Ascending aorta (tissue), 2 donors: ENCODE measurements at regions not wholly inside any gene's neighbourhood (a gene's known extent, or its start where the extent isn't known, plus 50 kb on each side); places are given as distances from the start of the nearest gene placed in this dataset.
A peak's percentile ranks its signal among the peaks of the same experiment; 100 is the strongest.

Source experiments
- DNase-seq, 2 donors: peaks; one replicate each; pipeline ENCODE4 v3.0.0-alpha.2; 2019; ENCODE audit warnings: low spot score in 2 of 2
- H3K27ac ChIP-seq, 2 donors: fragments of 200-600 bp; sonication (generic); one replicate each; pipeline ENCODE4 v1.5.1; 2016 to 2017; ENCODE audit warnings: mild to moderate bottlenecking in 1 of 2
- H3K27me3 ChIP-seq: fragments of 200-600 bp; sonication (generic); one replicate; pipeline ENCODE4 v1.5.1; 2017
- H3K36me3 ChIP-seq, 2 donors: fragments of 200-600 bp; sonication (generic); one replicate each; pipeline ENCODE4 v1.5.1; 2016
- H3K4me1 ChIP-seq, 2 donors: fragments of 200-600 bp; sonication (generic); one replicate each; pipeline ENCODE4 v1.5.1; 2016 to 2017; ENCODE audit warnings: mild to moderate bottlenecking in 1 of 2
- H3K4me3 ChIP-seq, 2 donors: fragments of 200-600 bp; sonication (generic); one replicate each; pipeline ENCODE4 v1.5.1; 2016 to 2017; ENCODE audit warnings: mild to moderate bottlenecking in 1 of 2
- H3K9me3 ChIP-seq, 2 donors: fragments of 200-600 bp; sonication (generic); one replicate each; pipeline ENCODE4 v1.5.1; 2016
- CTCF ChIP-seq, 3 experiments: fragments of 200-600 bp in 2 of 3; fragments of 450-650 bp in 1 of 3; sonication (generic) in 2 of 3; IDR thresholded peaks; one replicate each; pipeline ENCODE4 v1.5.1; 2016 to 2019; ENCODE audit warnings: antibody characterized with exemption in 3 of 3, mild to moderate bottlenecking in 1 of 3, moderate library complexity in 1 of 3
- intact Hi-C: fragments of 100-400 bp; cut with DNase I; formaldehyde crosslinking; loops from one replicate; pipeline ENCODE4 v1.15.1; 2023

- DNase-seq, result no peak
- no peaks in the 10 kb centered on the region for H3K9me3 ChIP-seq
- no peak overlapping the region for H3K4me3 ChIP-seq
- no peaks in the 10 kb centered on the region for H3K36me3 ChIP-seq
- no peaks in the 10 kb centered on the region for H3K4me1 ChIP-seq
- H3K27me3 ChIP-seq, result no peaks in the 10 kb centered on the region
- TF ChIP-seq CTCF (IDR thresholded peaks at IDR 0.05), result peak in 1 of 3 experiments; percentile 7
- intact Hi-C loops, result no loop called here
- H3K27ac ChIP-seq, result no peak overlapping the region
Observed at GRCh38 chr2:121099329-121100290, 185.4 kb downstream of the TFCP2L1 start.

GRCh38 chr2:121101093-121101715 lies 183.8 kb downstream of the TFCP2L1 start:
- Histone ChIP-seq H3K36me3 (no peaks in the 10 kb centered on the region), H3K4me1 (no peaks in the 10 kb centered on the region), H3K27me3 (no peaks in the 10 kb centered on the region), H3K9me3 (no peaks in the 10 kb centered on the region), H3K27ac (no peak overlapping the region), H3K4me3 (no peak overlapping the region)
- DNase-seq, result no peak
- TF ChIP-seq CTCF (IDR thresholded peaks at IDR 0.05), result no peak
- intact Hi-C loops, result no loop called here

GRCh38 chr2:121102941-121103340 lies 182.1 kb downstream of the TFCP2L1 start:
- no peak overlapping the region for H3K27ac ChIP-seq
- H3K36me3 ChIP-seq, result no peaks in the 10 kb centered on the region
- no peak overlapping the region for H3K4me3 ChIP-seq
- no peak for TF ChIP-seq CTCF (IDR thresholded peaks at IDR 0.05)
- no peak for DNase-seq
- H3K9me3 ChIP-seq, result no peaks in the 10 kb centered on the region
- no peaks in the 10 kb centered on the region for H3K4me1 ChIP-seq
- intact Hi-C loops, result no loop called here
- H3K27me3 ChIP-seq, result no peaks in the 10 kb centered on the region

- no peaks in the 10 kb centered on the region for H3K36me3 ChIP-seq
- intact Hi-C loops, result no loop called here
- no peak for TF ChIP-seq CTCF (IDR thresholded peaks at IDR 0.05)
- no peaks in the 10 kb centered on the region for H3K4me1 ChIP-seq
- DNase-seq, result no peak
- H3K27me3 ChIP-seq, result no peaks in the 10 kb centered on the region
- no peak overlapping the region for H3K4me3 ChIP-seq
- H3K27ac ChIP-seq, result no peak overlapping the region
- no peaks in the 10 kb centered on the region for H3K9me3 ChIP-seq
Observed at GRCh38 chr2:121103960-121104359, 181.0 kb downstream of the TFCP2L1 start.

- no peaks in the 10 kb centered on the region for H3K27me3 ChIP-seq
- H3K36me3 ChIP-seq, result no peaks in the 10 kb centered on the region
- no peak for DNase-seq
- TF ChIP-seq CTCF (IDR thresholded peaks at IDR 0.05), result no peak
- intact Hi-C loops, result no loop called here
- no peaks in the 10 kb centered on the region for H3K9me3 ChIP-seq
- H3K4me3 ChIP-seq, result no peak overlapping the region
- no peak overlapping the region for H3K27ac ChIP-seq
- no peaks in the 10 kb centered on the region for H3K4me1 ChIP-seq
Observed at GRCh38 chr2:121104721-121105141, 180.3 kb downstream of the TFCP2L1 start.
